GM23248 (cell line): ENCODE measurements at regions not wholly inside any gene's neighbourhood (a gene's known extent, or its start where the extent isn't known, plus 50 kb on each side); places are given as distances from the start of the nearest gene placed in this dataset.
A peak's percentile ranks its signal among the peaks of the same experiment; 100 is the strongest.

Experiments used
- DNase-seq: peaks from one replicate; pipeline ENCODE4 v3.0.0-alpha.2; 2015
- H2AFZ ChIP-seq: fragments of 200-600 bp; sonication (generic); 2 replicates; pipeline ENCODE4 v1.6.1; 2016; ENCODE audit warnings: antibody characterized with exemption
- H3F3A ChIP-seq: fragments of 200-600 bp; sonication (generic); 2 replicates; pipeline ENCODE4 v1.6.1; 2016; ENCODE audit warnings: mild to moderate bottlenecking, antibody characterized with exemption, mixed run types; ENCODE audit not compliant: insufficient read depth
- H3K27ac ChIP-seq: fragments of 200-600 bp; sonication (generic); 2 replicates; pipeline ENCODE4 v1.5.1; 2016; ENCODE audit warnings: mild to moderate bottlenecking
- H3K27me3 ChIP-seq: fragments of 200-600 bp; sonication (generic); replicated peaks from 2 replicates; pipeline ENCODE4 v1.6.1; 2016; ENCODE audit warnings: mild to moderate bottlenecking; ENCODE audit not compliant: insufficient read depth
- H3K36me3 ChIP-seq: fragments of 200-600 bp; sonication (generic); 2 replicates; pipeline ENCODE4 v1.6.1; 2016; ENCODE audit warnings: low read depth, mild to moderate bottlenecking
- H3K4me1 ChIP-seq: fragments of 200-600 bp; sonication (generic); 2 replicates; pipeline ENCODE4 v1.6.1; 2016; ENCODE audit warnings: mild to moderate bottlenecking; ENCODE audit not compliant: insufficient read depth
- H3K4me2 ChIP-seq: fragments of 200-600 bp; sonication (generic); one replicate; pipeline ENCODE4 v1.6.1; 2016; ENCODE audit warnings: mild to moderate bottlenecking; ENCODE audit not compliant: unreplicated experiment
- H3K4me3 ChIP-seq: fragments of 200-600 bp; sonication (generic); 2 replicates; pipeline ENCODE4 v1.5.1; 2016; ENCODE audit warnings: mild to moderate bottlenecking
- H3K79me2 ChIP-seq: fragments of 200-600 bp; sonication (generic); 2 replicates; pipeline ENCODE4 v1.6.1; 2016; ENCODE audit warnings: mild to moderate bottlenecking; ENCODE audit not compliant: insufficient read depth
- H3K9ac ChIP-seq: fragments of 200-600 bp; sonication (generic); 2 replicates; pipeline ENCODE4 v1.6.1; 2016; ENCODE audit warnings: mild to moderate bottlenecking
- H3K9me2 ChIP-seq: fragments of 200-600 bp; sonication (generic); 2 replicates; pipeline ENCODE4 v1.6.1; 2016; ENCODE audit warnings: mixed run types, mild to moderate bottlenecking, moderate library complexity; ENCODE audit not compliant: insufficient read depth
- H3K9me3 ChIP-seq: fragments of 200-600 bp; sonication (generic); one replicate; pipeline ENCODE4 v1.6.1; 2017; ENCODE audit warnings: low read depth
- H4K20me1 ChIP-seq: fragments of 200-600 bp; sonication (generic); 2 replicates; pipeline ENCODE4 v1.6.0; 2016; ENCODE audit not compliant: insufficient read depth
- EZH2 ChIP-seq: fragments of 200-600 bp; sonication (generic); IDR thresholded peaks from 2 replicates; pipeline ENCODE4 v1.6.1; 2018; ENCODE audit warnings: antibody characterized with exemption, mild to moderate bottlenecking; ENCODE audit not compliant: insufficient read depth, poor library complexity, severe bottlenecking
- EZH2phosphoT487 ChIP-seq: fragments of 200-600 bp; sonication (generic); IDR thresholded peaks from 2 replicates; pipeline ENCODE4 v1.6.1; 2018; ENCODE audit warnings: antibody characterized with exemption, moderate library complexity, mild to moderate bottlenecking, low read depth; ENCODE audit not compliant: insufficient read depth
- WGBS, 2 experiments: methylation state at CpG; one replicate each; pipeline ENCODE4 v1.1.6; 2015 to 2017; ENCODE audit warnings: low lambda C conversion rate in 2 of 2, low coverage in 1 of 2; ENCODE audit errors: missing lambda C conversion rate in 2 of 2; 5-methylcytosine and 5-hydroxymethylcytosine counted together
- in situ Hi-C: fragments of 300-500 bp; cut with MboI; formaldehyde crosslinking; loops from 2 replicates; pipeline ENCODE4 v1.15.0; 2020

DNA sequence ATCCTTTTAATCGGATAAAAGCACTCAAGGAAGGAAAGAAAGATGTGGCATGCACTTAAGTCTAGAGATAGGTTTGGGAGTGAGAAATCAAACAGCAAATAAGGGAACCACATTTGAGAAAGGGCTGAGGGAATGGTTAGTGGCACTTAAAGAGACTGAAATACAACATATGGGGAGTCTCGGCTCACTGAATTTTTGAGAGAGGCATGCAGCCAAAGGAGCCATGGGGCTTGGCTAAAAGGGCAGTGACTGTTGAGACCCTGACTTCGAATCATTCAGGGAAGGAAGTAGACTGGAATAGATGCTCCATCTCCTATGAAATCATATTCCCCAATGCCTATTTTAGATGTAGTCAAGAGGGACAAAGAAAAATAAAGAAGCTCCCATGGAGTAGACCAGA, 58.3 kb upstream of the HAO2 start:
- no peak overlapping the region for H3K4me3 ChIP-seq
- no peak overlapping the region for H3K9ac ChIP-seq
- no peak overlapping the region for H2AFZ ChIP-seq
- H3K9me2 ChIP-seq: no peaks in the 10 kb centered on the region
- no peaks in the 10 kb centered on the region for H4K20me1 ChIP-seq
- H3K27ac ChIP-seq: no peak overlapping the region
- H3K27me3 ChIP-seq: no peaks in the 10 kb centered on the region
- no peaks in the 10 kb centered on the region for H3K79me2 ChIP-seq
- no peaks in the 10 kb centered on the region for H3K4me1 ChIP-seq
- H3K9me3 ChIP-seq: no peaks in the 10 kb centered on the region
- DNase-seq: no peak
- WGBS, 2 experiments: 43% methylated on average over 3 of the region's 3 CpGs
- no peak for TF ChIP-seq EZH2phosphoT487
- TF ChIP-seq EZH2: no peak
- in situ Hi-C loops: no loop called here
- no peaks in the 10 kb centered on the region for H3K36me3 ChIP-seq
- no peaks in the 10 kb centered on the region for H3F3A ChIP-seq
- no peak overlapping the region for H3K4me2 ChIP-seq

GRCh38 chr1:119312500-119312899, 56.1 kb upstream of the HAO2 start:
- no peaks in the 10 kb centered on the region for H3K27me3 ChIP-seq
- no peak overlapping the region for H3K9ac ChIP-seq
- no peak overlapping the region for H3K27ac ChIP-seq
- WGBS, 2 experiments: 74 to 82% methylated on average over 4 of the region's 4 CpGs
- H4K20me1 ChIP-seq: no peaks in the 10 kb centered on the region
- in situ Hi-C loops: no loop called here
- no peaks in the 10 kb centered on the region for H3F3A ChIP-seq
- TF ChIP-seq EZH2: no peak
- TF ChIP-seq EZH2phosphoT487: no peak
- H2AFZ ChIP-seq: no peak overlapping the region
- H3K9me2 ChIP-seq: no peaks in the 10 kb centered on the region
- no peaks in the 10 kb centered on the region for H3K9me3 ChIP-seq
- no peaks in the 10 kb centered on the region for H3K36me3 ChIP-seq
- H3K4me2 ChIP-seq: no peak overlapping the region
- no peak overlapping the region for H3K4me3 ChIP-seq
- no peak for DNase-seq
- H3K79me2 ChIP-seq: no peaks in the 10 kb centered on the region
- H3K4me1 ChIP-seq: no peaks in the 10 kb centered on the region

GRCh38 chr1:119314001-119314796, 54.4 kb upstream of the HAO2 start:
- Histone ChIP-seq H3K9me2 (no peaks in the 10 kb centered on the region), H3K27me3 (no peaks in the 10 kb centered on the region), H3F3A (no peaks in the 10 kb centered on the region), H3K9me3 (no peaks in the 10 kb centered on the region), H2AFZ (no peak overlapping the region), H4K20me1 (no peaks in the 10 kb centered on the region), H3K9ac (no peak overlapping the region), H3K27ac (no peak overlapping the region), H3K36me3 (no peaks in the 10 kb centered on the region), H3K4me2 (no peak overlapping the region), H3K79me2 (no peaks in the 10 kb centered on the region), H3K4me1 (no peaks in the 10 kb centered on the region), H3K4me3 (no peak overlapping the region)
- 80 to 82% methylated on average over 5 of the region's 5 CpGs for WGBS, 2 experiments
- in situ Hi-C loops: no loop called here
- peak; percentile 32 for DNase-seq
- TF ChIP-seq EZH2: no peak
- TF ChIP-seq EZH2phosphoT487: no peak

DNA sequence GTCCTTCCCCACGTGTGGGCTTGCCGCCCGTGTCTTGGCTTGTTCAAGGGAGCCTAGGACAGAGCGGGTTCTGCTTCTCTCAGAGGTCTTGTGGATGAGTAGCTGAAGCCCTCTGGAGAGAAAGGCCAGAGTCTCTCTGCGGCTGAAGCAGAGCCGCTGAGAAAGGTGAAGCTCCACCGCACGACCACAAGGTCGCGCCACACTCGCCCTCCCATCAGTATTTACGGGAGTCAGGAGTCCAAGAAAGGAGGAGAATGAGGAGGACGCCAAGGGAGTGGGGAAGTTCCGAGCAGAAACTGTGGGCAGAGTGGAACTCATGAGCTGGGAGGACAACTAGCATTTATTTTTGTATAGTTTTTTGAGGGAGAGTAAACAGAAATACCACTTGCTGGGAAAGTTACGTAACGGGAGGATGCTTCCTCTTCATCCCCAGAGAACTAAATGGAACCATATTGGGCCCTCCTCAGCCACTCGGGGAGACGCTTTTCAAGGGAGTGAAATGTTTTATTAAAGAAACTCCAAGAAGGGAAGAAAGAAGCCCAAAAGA, 51.6 kb upstream of the HAO2 start:
- in situ Hi-C loops: no loop called here
- 13 to 15% methylated on average over 18 of the region's 18 CpGs for WGBS, 2 experiments
- Histone ChIP-seq H3K36me3 (no peaks in the 10 kb centered on the region), H3K9me2 (no peaks in the 10 kb centered on the region), H3K9me3 (no peaks in the 10 kb centered on the region), H3K27me3 (no peaks in the 10 kb centered on the region), H3K4me2 (no peak overlapping the region), H3K4me1 (no peaks in the 10 kb centered on the region), H4K20me1 (no peaks in the 10 kb centered on the region), H2AFZ (peak overlapping the region; percentile 67), H3K4me3 (peak overlapping the region; percentile 49), H3K9ac (no peak overlapping the region), H3F3A (no peaks in the 10 kb centered on the region), H3K27ac (no peak overlapping the region), H3K79me2 (no peaks in the 10 kb centered on the region)
- DNase-seq: peak; percentile 60
- TF ChIP-seq EZH2 (no peak), EZH2phosphoT487 (no peak)
